ENCODE measurements at regions not wholly inside any gene's neighbourhood (a gene's known extent, or its start where the extent isn't known, plus 50 kb on each side); places are given as distances from the start of the nearest gene placed in this dataset.
A peak's percentile ranks its signal among the peaks of the same experiment; 100 is the strongest.

- DNase-seq: no peak
Measured at GRCh38 chr10:3837647-3838459, 52.8 kb upstream of the KLF6 start.

- no peak for DNase-seq
Measured at GRCh38 chr10:3836222-3836820, 51.3 kb upstream of the KLF6 start.

- peak in 2 of 51 donors; percentile 6 to 21 for DNase-seq
Measured at GRCh38 chr10:3835770-3836169, 50.8 kb upstream of the KLF6 start.

GRCh38 chr10:3834947-3835346 is 49.9 kb upstream of the KLF6 start:
- DNase-seq: no peak
